GM12878 (cell line): ENCODE measurements at regions not wholly inside any gene's neighbourhood (a gene's known extent, or its start where the extent isn't known, plus 50 kb on each side); places are given as distances from the start of the nearest gene placed in this dataset.

Experiments used
- ATF3 ChIP-seq: IDR thresholded peaks from 2 replicates; pipeline ENCODE4 v1.6.1; 2011; ENCODE audit warnings: low read depth, mild to moderate bottlenecking, low read length, moderate library complexity, borderline replicate concordance; ENCODE audit errors: extremely low read depth
- CHD2 ChIP-seq: IDR thresholded peaks from 2 replicates; pipeline ENCODE4 v1.6.1; 2011; ENCODE audit warnings: low read depth, low read length, improper control_type of control experiment, borderline replicate concordance
- CTCF ChIP-seq, 3 experiments: IDR thresholded peaks in 2 of 3; conservative IDR thresholded peaks in 1 of 3; 2 replicates each; pipeline ENCODE4 v1.5.1; 2011; ENCODE audit warnings: low read depth in 3 of 3, low read length in 3 of 3, mild to moderate bottlenecking in 3 of 3, control low read depth in 2 of 3, moderate library complexity in 2 of 3, inconsistent platforms in 1 of 3, mixed read lengths in 1 of 3; ENCODE audit not compliant: control insufficient read depth in 2 of 3, insufficient read depth in 1 of 3; ENCODE audit errors: extremely low read depth in 1 of 3
- E2F4 ChIP-seq: IDR thresholded peaks from 2 replicates; pipeline ENCODE4 v1.6.1; 2012; ENCODE audit warnings: low read depth, low read length, improper control_type of control experiment
- ELK1 ChIP-seq: IDR thresholded peaks from 2 replicates; pipeline ENCODE4 v1.6.1; 2012; ENCODE audit warnings: low read depth, low read length, improper control_type of control experiment
- FOXM1 ChIP-seq: IDR thresholded peaks from 2 replicates; pipeline ENCODE4 v1.6.1; 2012; ENCODE audit warnings: low read depth, mild to moderate bottlenecking, inconsistent platforms, low read length, moderate library complexity
- GATAD2B ChIP-seq: fragments of 450-650 bp; conservative IDR thresholded peaks from 2 replicates; pipeline ENCODE4 v1.6.1; 2017; ENCODE audit warnings: low read depth, mild to moderate bottlenecking, moderate library complexity
- PML ChIP-seq: IDR thresholded peaks from 2 replicates; pipeline ENCODE4 v1.6.1; 2012; ENCODE audit warnings: low read length, inconsistent platforms
- POLR2A ChIP-seq: IDR thresholded peaks from 2 replicates; pipeline ENCODE4 v1.6.1; 2011; ENCODE audit warnings: low read depth, mild to moderate bottlenecking, low read length
- POLR2AphosphoS5 ChIP-seq: IDR thresholded peaks from 2 replicates; pipeline ENCODE4 v1.6.1; 2011; ENCODE audit warnings: mild to moderate bottlenecking, low read length, inconsistent platforms
- SP1 ChIP-seq: IDR thresholded peaks from one replicate; pipeline ENCODE4 v1.6.1; 2011; ENCODE audit warnings: low read depth, low read length

GRCh38 chr13:90954605-90955195 is 392.8 kb upstream of the MIR17HG start:
- TF ChIP-seq CHD2 (no peak), FOXM1 (no peak), SP1 (no peak), ELK1 (no peak), POLR2AphosphoS5 (no peak), CTCF (IDR thresholded peaks at IDR 0.05 in 2 of 3, conservative IDR thresholded peaks at IDR 0.05 in 1 of 3; ENCODE audit: control insufficient read depth in 2 of 3, extremely low read depth in 1 of 3, insufficient read depth in 1 of 3, low read depth in 3 of 3, low read length in 3 of 3) (no peak), ATF3 (no peak), E2F4 (no peak), POLR2A (no peak), PML (no peak), GATAD2B (no peak)
